Right lobe of liver (tissue), 6 donors: ENCODE measurements at regions not wholly inside any gene's neighbourhood (a gene's known extent, or its start where the extent isn't known, plus 50 kb on each side); places are given as distances from the start of the nearest gene placed in this dataset.

Experiments used
- ATAC-seq, 4 donors: fragments of 200-7000 bp; cut with Tn5 transposase; one replicate each; pipeline ENCODE4 v1.9.1; 2020; ENCODE audit warnings: mild to moderate bottlenecking in 4 of 4, moderate library complexity in 4 of 4
- DNase-seq, 3 donors: peaks; one replicate each; pipeline ENCODE4 v3.0.0-alpha.2; 2020
- H3K27ac ChIP-seq, 3 donors: fragments of 200-600 bp; one replicate each; pipeline ENCODE4 v1.8.0; 2022
- H3K27me3 ChIP-seq, 2 donors: fragments of 200-600 bp; one replicate each; pipeline ENCODE4 v1.8.0; 2022
- H3K36me3 ChIP-seq, 4 donors: fragments of 200-600 bp; sonication (generic) in 1 of 4; one replicate each; pipeline versions ENCODE4 v1.5.1 to v1.8.0; 2017 to 2022; ENCODE audit warnings: control low read depth in 1 of 4
- H3K4me1 ChIP-seq, 4 donors: fragments of 200-600 bp; sonication (generic) in 1 of 4; one replicate each; pipeline versions ENCODE4 v1.5.1 to v1.8.0; 2017 to 2022; ENCODE audit warnings: control low read depth in 1 of 4
- H3K4me3 ChIP-seq, 3 donors: fragments of 200-600 bp; one replicate each; pipeline ENCODE4 v1.8.0; 2022
- H3K9me3 ChIP-seq, 4 donors: fragments of 200-600 bp; sonication (generic) in 1 of 4; one replicate each; pipeline versions ENCODE4 v1.5.1 to v1.8.0; 2017 to 2022; ENCODE audit warnings: control low read depth in 1 of 4
- POLR2A ChIP-seq: fragments of 450-650 bp; IDR thresholded peaks from one replicate; pipeline ENCODE4 v1.6.1; 2017; ENCODE audit warnings: antibody characterized with exemption, mild to moderate bottlenecking
- WGBS: methylation state at CpG from one replicate; pipeline ENCODE4 v1.1.6; 2018; ENCODE audit warnings: low coverage, low lambda C conversion rate; ENCODE audit not compliant: insufficient coverage; ENCODE audit errors: missing lambda C conversion rate; 5-methylcytosine and 5-hydroxymethylcytosine counted together
- intact Hi-C, 2 donors: fragments of 100-400 bp; cut with DNase I; formaldehyde crosslinking; loops; one replicate each; pipeline versions ENCODE4 v1.11.2 to v1.14.1; 2022
- TF ChIP-seq, protein P1 (sequence below), 4 donors: fragments of 200-600 bp in 3 of 4; fragments of 450-650 bp in 1 of 4; IDR thresholded peaks; one replicate each; pipeline versions ENCODE4 v1.5.1 to v1.8.0; 2016 to 2022; ENCODE audit warnings: antibody characterized with exemption in 4 of 4, mild to moderate bottlenecking in 2 of 4
- donor health status: DM: no; HTN: yes; CAD: no.
- donor health status: DM: no; HTN: no; CAD: no.
- donor health status: DM: no; HTN: no; CAD: no.
- donor health status: DM: no; HTN: yes; CAD: no.
- donor health status: DM: no; HTN: yes; CAD: no.

DNA sequence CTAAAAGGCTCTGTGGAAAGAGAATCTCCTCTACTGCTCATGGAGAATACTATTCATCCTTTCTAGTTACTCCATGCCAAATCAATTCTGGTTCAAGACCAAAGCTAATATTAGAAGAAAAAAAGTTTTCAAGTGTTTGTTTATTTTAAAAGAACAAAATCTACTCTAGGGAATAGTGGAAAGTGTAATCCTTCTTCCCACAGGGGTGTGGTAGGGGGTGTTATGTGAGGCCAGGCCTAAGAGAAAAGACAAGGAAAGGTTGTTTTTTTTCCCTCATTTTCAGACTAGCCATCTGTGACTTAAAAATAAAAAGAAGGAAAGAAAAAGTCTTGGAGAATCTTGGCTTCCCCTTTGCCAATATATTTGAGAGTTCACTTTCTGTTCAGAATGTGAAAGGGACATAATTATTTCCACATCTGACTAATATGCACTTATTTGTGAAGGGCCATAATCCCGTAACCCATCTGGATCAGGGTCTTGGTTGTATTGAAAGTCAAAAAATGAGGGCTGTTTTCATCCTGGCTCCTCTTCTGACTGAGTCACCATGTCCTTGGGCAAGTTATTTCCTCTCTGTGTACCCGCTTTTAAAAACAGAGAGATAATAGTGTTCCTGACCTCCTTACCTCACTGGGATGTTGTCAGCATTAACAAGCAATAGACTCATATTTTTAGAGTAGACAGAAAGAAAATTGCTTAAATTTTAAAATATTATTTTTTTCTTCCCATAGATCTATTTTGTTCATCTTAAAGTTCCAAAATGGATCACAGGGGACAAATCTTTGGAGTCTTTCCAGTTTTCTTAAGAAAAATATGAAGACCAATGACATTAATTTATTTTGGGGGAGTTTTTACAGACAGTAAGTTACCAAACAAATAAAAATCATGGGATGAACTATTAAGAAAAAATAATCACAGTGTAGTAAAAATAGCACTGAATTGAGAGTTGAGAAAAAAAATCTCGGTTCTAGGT is 233.7 kb downstream of the IBTK start:
- DNase-seq (no peak), ATAC-seq (peak; percentile 86 to 90 (median 88))
- peaks cover 0 to 11% (median 4%) of the 10 kb centered on the region in 4 donors for H3K4me1 ChIP-seq
- peak overlapping the region in 1 of 3 donors; percentile 49 for H3K27ac ChIP-seq
- no peak overlapping the region for H3K4me3 ChIP-seq
- TF ChIP-seq, protein P1, sequence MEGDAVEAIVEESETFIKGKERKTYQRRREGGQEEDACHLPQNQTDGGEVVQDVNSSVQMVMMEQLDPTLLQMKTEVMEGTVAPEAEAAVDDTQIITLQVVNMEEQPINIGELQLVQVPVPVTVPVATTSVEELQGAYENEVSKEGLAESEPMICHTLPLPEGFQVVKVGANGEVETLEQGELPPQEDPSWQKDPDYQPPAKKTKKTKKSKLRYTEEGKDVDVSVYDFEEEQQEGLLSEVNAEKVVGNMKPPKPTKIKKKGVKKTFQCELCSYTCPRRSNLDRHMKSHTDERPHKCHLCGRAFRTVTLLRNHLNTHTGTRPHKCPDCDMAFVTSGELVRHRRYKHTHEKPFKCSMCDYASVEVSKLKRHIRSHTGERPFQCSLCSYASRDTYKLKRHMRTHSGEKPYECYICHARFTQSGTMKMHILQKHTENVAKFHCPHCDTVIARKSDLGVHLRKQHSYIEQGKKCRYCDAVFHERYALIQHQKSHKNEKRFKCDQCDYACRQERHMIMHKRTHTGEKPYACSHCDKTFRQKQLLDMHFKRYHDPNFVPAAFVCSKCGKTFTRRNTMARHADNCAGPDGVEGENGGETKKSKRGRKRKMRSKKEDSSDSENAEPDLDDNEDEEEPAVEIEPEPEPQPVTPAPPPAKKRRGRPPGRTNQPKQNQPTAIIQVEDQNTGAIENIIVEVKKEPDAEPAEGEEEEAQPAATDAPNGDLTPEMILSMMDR (IDR thresholded peaks at IDR 0.05): no peak
- no peak for TF ChIP-seq POLR2A
- intact Hi-C loops: no loop called here
- H3K36me3 ChIP-seq: no peaks in the 10 kb centered on the region
- H3K9me3 ChIP-seq: no peaks in the 10 kb centered on the region
- WGBS: 48% methylated on average over 3 of the region's 3 CpGs
- no peaks in the 10 kb centered on the region for H3K27me3 ChIP-seq

DNA sequence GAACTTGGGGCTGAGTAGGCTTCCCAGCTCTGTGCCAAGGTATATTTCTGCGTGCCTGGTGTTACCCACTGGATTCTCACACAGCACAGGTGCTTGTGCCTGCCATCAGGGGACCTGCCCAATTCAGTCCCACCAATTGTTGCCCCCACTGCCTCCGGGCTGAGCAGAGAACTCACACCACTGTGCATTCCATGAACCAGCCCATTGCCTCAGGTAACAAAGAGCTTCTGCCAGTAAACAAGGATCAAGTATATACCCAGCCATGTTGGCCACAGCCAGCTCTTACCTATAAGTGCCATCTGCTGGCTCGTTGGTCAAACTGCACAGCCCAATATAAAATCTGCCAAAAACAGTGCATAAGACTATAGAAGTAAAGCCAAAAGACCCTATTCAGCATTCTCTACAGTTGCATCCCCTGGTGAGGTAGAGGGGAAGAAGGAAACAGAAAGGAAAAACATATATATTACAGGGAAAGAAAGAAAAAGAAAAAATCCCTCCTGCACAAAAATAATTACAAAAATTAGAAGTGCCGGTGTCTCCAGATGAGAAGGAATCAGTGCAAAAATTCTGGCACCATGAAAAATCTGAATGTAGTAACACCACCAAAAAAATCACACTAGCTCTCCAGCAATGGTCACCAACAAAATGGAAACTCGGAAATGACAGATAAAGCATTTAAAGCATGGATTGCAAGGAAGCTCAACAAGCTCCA is 241.4 kb downstream of the IBTK start:
- peak in 1 of 3 donors; percentile 37 for DNase-seq
- H3K4me1 ChIP-seq: no peaks in the 10 kb centered on the region
- no peaks in the 10 kb centered on the region for H3K36me3 ChIP-seq
- 18% methylated on average over 3 of the region's 5 CpGs for WGBS
- H3K9me3 ChIP-seq: no peaks in the 10 kb centered on the region
- no peak overlapping the region for H3K4me3 ChIP-seq
- H3K27ac ChIP-seq: no peak overlapping the region
- TF ChIP-seq, protein P1 (IDR thresholded peaks at IDR 0.05): peak; percentile 50 to 63 (median 53)
- TF ChIP-seq POLR2A: no peak
- ATAC-seq: peak; percentile 69 to 83 (median 78)
- H3K27me3 ChIP-seq: no peaks in the 10 kb centered on the region
- intact Hi-C loops: no loop called here

DNA sequence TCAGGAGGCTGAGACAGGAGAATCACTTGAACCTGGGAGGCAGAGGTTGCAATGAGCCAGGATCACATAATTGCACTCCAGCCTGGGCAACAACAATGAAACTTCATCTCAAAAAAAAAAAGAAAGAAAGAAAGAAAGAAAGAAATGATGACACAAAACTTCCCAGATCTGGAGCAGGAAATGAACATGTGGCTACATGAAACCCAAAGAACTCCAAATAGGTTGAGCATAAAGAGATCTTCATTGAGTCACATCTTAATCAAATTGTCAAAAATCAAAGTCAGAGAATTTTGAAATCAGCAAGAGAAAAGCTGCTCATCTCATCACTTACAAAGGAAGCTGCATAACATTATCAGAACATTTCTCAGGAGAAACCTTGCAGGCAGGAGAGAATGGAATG is 247.0 kb downstream of the IBTK start:
- DNase-seq (no peak), ATAC-seq (no peak)
- Histone ChIP-seq H3K4me1 (no peaks in the 10 kb centered on the region), H3K27ac (no peak overlapping the region), H3K36me3 (no peaks in the 10 kb centered on the region), H3K27me3 (no peaks in the 10 kb centered on the region), H3K9me3 (no peaks in the 10 kb centered on the region), H3K4me3 (no peak overlapping the region)
- no peak for TF ChIP-seq POLR2A
- TF ChIP-seq, protein P1 (IDR thresholded peaks at IDR 0.05): no peak
- intact Hi-C loops: no loop called here

DNA sequence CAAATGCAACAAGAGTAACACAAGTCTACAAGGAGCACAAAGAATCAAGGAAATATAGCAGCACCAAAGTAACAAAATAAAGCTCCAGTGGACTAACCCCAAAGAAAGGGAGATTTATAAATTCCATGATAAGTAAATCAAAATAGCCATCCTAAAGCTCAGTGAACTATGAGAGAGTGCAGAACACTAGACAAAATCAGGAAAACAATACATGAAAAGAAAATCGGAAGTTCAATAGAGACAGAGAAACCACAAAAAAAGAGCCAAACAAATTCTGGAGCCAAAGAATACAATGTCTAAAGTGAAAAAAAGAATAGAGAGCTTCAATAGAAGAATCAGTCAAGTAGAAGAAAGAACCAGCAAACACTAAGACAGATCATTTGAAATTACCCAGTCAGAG is 247.3 kb upstream of the TENT5A start:
- DNase-seq (no peak), ATAC-seq (no peak)
- no peaks in the 10 kb centered on the region for H3K36me3 ChIP-seq
- 75% methylated on average over 1 of the region's 1 CpG for WGBS
- H3K4me1 ChIP-seq: no peaks in the 10 kb centered on the region
- no peaks in the 10 kb centered on the region for H3K9me3 ChIP-seq
- intact Hi-C loops: no loop called here
- no peak overlapping the region for H3K27ac ChIP-seq
- no peaks in the 10 kb centered on the region for H3K27me3 ChIP-seq
- H3K4me3 ChIP-seq: no peak overlapping the region
- TF ChIP-seq, protein P1 (IDR thresholded peaks at IDR 0.05): no peak
- no peak for TF ChIP-seq POLR2A
